ENCODE measurements at regions not wholly inside any gene's neighbourhood (a gene's known extent, or its start where the extent isn't known, plus 50 kb on each side); places are given as distances from the start of the nearest gene placed in this dataset.
"Not testable (repeated sequence)": the region's sequence is repeated elsewhere in the genome, so short reads cannot be mapped to it uniquely, and the experiment has no call there.

- DNase-seq = no peak
These were observed 390.7 kb upstream of the ADGRL3 start for GRCh38 chr4:60809486-60809800.

DNA sequence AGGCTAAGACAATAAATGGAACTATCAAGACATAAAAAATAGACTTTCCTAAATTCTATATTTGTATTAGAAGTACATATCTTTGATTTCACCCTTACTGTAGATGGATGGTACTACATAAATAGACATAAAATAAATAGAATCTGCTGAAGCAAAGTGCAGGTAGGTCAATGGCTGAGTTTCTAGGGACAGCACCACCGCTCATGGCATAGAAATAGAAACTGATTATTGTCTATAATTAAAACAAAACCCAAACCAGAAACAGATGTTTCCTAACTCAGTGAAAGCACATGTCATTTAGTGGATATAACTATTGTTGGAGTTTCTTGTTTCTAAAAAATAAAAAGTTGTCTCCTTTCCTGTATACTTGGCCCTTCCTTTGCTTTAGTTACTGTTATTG lies 387.3 kb upstream of the ADGRL3 start:
- DNase-seq = no peak

DNA sequence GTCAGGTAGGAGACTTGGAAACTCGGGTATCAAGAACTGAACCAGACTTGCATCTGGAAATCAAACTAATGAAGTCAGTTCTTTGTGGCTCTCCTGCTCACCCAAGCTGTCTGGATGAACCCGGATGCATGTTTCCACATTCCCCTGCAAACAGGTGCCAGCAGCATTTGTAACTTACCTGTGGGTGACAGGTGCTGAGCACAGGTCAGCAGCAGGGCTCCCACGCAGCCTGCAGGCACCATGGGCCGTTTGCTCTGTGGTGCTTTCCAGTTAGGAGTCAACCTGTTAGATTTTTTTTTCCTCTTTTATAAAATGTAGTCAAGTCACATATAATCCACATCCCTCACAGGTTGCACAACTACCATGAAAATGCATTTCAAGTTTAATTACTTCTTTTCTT lies 385.6 kb upstream of the ADGRL3 start:
- DNase-seq = no peak

DNA sequence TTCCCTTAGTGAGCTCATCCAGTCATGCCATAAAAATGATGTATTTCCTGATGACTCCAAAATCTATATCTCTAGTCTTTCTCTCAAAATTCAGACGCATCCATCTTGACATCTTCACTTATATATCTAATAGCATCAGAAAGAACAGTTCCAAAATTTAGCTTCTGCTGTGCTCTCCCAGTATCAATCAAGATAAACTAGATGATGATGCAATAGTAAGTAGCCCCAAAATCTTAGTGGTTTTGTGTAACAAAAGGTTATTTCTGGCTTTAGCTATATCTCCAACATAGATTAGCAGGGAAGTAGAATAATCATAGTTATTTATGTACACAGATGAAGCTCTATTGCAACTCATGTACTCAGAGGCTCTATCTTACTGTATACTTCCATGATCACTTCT lies 382.5 kb upstream of the ADGRL3 start:
- no peak for DNase-seq

GRCh38 chr4:60822986-60823385 lies 377.1 kb upstream of the ADGRL3 start:
- no peak for DNase-seq

GRCh38 chr4:60840020-60840419 lies 360.1 kb upstream of the ADGRL3 start:
- no peak for DNase-seq

DNA sequence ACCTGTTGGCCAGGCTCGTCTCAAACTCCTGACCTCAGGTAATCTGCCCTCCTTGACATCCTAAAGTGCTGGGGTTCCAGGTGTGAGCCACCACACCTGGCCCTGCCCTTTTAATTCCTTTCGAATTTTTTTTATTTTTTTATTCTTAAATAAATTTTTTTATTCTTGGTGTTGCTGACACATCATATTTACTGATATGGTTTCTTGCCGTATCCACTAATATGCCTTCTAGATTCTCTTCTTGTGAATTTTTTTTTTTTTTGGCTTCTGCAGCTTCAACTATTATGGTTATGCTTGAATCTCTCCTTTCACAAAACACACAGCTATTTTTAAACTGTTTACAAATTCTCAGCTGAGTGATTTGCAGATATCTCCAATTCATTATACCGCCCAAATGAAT lies 353.4 kb upstream of the ADGRL3 start:
- no peak for DNase-seq

DNA sequence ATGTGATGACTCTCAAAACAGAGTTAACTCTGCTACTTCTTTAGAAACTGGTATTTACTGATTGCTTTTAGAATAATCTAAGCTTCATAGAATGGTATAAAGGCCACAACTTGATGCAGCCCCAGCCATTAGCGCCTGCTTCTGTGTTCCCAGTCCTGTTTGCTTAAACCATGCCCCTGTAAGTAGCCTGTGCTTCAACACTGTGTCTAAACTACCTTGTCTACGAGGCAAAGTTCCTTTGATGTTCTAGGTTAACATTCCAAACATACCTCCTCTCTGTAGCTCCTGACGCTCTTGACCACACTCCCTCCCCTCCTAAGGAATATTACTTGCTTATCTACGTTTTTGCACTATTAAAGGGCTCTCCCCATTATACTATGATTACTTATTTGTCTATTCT lies 352.5 kb upstream of the ADGRL3 start:
- no peak for DNase-seq

DNA sequence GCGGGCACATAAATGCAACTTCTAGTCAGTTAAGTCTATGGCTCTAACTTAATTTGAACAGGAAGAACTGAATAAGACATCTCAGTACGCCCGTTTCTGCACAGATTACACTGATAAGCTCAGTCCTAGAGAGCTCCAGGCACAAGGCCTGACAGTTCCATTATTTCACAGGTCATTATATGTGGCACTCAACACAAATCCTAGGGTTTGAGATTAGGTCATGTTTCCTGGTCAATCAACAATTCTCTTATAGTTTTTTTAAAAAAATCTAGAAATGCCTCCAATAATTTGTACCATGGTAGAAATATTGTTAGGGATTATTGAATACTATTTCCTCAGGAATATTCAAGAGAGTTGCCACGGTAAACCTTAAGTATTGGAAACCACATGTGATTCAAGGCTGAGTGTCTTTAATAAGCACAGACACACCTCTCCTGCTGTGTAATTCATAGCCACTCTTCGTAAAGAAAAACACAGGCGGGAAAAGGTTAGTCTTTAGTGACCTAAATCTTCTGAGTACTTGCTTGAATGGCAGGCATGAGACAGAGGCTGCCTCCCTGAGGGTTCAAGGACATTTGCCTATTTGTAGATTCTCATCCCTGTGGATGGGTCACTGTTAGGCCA lies 342.9 kb upstream of the ADGRL3 start:
- no peak for DNase-seq

DNA sequence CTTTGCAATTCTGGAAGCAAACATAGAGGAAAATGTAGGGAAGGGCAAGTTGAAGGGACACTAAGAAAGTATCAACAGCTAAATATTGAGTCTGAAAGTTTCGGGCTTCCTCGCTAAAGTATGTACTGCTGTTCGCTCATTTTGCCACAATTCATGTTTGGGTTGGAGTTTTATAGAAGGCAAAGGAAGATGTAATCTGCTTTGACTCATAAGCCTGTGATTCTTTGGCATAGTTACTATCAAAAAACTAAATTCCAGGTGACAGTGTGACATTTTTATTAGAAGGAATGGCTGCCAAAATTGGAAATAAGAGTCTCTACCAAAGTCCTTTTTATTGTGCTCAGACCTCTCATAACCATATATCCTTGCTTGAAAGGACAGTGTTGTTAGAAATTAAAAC lies 336.7 kb upstream of the ADGRL3 start:
- no peak for DNase-seq

- DNase-seq = peak; percentile 37
These were observed 334.9 kb upstream of the ADGRL3 start for GRCh38 chr4:60865273-60865672.

DNA sequence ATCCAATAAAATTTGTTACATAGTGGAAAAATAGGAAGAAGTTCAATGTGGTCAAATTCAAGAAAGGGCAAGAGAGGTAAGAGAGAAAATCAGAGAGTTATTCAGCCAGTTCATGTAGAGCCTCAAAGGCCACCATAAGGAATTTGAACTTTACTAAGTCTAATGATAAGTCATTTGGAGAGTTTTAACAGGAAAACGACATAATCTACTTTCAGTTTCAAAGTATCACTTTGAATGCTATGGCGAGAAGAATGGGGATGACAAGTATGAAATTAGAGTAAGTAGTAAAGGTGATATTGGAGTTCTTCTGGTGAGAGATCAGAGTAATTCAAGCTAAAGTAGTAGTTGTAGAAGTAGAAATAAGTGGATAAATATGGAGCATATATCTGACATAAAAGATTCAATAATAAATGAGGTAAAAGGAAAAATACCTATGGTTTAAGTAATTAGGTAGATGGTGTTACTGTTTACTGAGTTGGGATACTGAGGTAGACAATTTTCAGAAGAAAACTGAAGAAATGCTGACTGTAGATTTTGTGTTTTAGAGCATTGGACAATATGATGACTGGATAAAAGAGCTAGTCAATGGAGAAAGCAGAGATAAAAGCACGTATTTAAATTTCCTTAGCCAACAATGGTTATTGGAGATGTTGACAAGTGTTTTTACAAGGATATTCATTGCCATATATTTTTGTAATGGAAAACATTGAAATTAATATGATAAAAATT lies 331.7 kb upstream of the ADGRL3 start:
- DNase-seq = no peak

- DNase-seq = no peak
These were observed 320.9 kb upstream of the ADGRL3 start for GRCh38 chr4:60879135-60879701.

DNA sequence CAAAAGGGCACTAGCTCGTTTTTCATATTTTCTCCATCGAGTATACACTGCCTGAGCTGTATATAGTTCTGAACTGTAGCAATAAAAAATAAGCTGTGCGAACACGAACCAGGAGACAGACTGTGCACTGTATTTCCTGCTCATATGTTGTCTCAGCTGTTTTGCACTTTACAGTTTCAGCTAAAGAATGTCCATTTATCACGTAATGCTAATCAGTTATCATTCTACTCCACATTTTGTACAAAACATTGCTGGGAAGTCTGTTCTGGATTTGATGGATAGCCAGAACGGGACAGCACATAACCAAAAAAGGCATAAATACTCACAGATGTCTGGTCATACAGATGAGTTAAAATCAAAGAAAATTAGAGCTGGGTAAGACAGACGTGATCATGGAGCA lies 315.5 kb upstream of the ADGRL3 start:
- DNase-seq = no peak

GRCh38 chr4:60885011-60885410 lies 315.1 kb upstream of the ADGRL3 start:
- DNase-seq = no peak

- DNase-seq = no peak
These were observed 309.4 kb upstream of the ADGRL3 start for GRCh38 chr4:60890743-60891142.

DNA sequence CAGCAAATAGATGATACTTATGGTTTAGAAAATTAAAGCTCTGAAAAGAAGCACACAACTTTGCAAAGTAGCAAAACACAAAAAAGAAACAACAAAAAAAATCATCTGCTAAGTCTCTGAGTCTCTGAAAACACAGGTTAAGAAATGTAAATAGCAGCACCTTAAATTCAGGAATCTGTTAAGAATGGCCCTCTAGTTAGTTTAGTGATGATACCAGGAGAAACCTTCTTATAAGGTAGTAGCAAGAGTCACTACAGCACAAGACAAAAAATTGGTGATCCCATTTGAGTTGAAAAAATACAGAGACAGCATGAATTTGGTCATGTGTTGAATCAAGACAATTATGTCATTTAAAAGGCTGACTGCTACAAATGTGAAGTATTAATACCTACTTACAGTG lies 308.2 kb upstream of the ADGRL3 start:
- no peak for DNase-seq

DNA sequence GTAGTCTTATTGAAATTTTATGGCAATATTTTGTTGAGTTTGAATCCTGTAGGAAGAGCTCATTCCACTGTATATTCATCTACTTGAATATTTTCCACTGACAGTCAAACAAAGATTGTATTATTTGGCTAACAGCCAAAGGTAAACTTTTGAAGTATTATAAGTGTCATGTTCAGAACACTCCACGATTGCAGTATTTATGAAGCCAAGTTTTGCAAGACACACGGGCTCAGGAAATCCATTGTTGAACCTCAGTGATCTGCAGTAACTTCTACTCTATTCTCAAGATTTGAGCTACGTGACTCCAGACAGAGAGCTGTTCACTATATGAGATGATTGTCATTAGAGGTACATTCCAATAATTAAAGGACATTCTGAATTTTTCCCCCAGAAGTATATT lies 302.7 kb upstream of the ADGRL3 start:
- no peak for DNase-seq

DNA sequence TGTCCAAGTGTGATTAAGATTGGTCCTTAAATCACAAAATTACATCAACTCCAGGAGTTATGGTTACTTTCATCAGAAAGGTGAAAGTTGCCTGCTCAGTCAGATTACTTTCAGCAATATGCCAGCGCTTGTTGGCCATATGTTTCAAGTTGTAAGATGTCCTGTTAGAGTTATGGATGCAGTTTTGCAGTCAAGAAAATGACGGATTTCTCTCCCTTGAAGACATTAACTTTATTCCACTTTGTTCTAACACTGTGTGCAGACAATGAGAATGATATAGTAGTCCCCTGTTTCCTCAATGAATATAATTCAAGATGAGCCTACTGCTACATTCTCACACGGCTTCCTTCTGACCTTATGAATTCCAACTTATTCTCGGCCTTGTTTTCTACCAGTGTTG lies 295.0 kb upstream of the ADGRL3 start:
- no peak for DNase-seq

GRCh38 chr4:60911127-60911526 lies 289.0 kb upstream of the ADGRL3 start:
- no peak for DNase-seq

GRCh38 chr4:60913002-60913401 lies 287.1 kb upstream of the ADGRL3 start:
- DNase-seq = no peak

DNA sequence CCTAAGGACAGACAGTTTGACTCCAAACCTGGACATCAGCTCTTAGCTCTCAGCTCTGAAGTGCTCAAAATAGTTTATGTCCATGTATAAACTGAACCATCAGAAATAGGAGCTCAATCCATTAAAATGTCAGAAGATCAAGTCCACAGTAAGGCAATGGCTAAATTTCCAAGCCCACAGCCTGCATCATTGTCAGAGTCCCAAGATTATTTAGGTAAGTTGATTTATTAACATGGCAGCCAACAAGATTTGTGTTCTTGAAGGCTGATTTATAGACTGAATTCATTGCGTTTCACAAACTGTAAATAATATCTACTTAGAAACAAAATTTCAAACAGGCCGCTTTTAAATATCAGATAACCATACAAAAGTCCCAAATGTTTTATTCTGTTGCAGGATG lies 286.5 kb upstream of the ADGRL3 start:
- no peak for DNase-seq

GRCh38 chr4:60921735-60922134 lies 278.4 kb upstream of the ADGRL3 start:
- not testable (repeated sequence) for DNase-seq

DNA sequence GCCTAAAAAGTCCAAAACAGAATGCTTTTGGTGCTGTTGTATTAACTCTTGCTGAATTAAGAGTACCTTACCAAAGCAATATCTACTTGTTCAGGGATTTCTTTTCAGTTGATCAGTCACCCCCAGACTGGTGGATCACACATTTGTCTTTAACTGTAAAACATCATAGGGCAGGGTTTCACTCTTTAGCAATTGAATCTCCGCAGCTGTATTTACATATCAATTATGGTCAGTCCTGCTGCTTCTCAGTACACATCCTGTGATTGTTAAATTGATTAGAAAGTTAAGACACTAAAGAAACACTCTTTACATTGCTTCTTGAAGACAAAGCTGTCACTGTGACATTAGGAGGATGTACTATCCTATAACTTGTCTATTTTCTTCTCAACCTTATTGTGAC lies 277.1 kb upstream of the ADGRL3 start:
- no peak for DNase-seq

DNA sequence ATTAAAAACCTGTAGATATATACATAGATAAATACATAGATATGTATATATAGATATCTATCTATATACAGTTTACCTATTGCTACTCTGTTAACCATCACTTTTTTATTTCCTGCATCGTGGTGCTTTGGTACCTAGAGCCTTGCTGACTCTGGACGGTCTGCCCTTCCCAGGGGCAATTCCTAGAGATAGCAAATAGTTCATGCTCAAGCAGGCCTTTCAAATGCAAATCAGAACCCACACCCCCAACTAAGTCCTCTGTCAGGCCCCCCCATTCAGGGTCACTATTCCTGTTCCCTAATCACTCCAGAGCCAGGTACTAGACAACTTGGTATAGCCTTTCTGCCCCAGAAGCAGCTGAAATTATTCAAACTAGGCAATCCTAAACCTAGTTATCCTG lies 273.5 kb upstream of the ADGRL3 start:
- no peak for DNase-seq
